HepG2 (cell line): ENCODE measurements at regions not wholly inside any gene's neighbourhood (a gene's known extent, or its start where the extent isn't known, plus 50 kb on each side); places are given as distances from the start of the nearest gene placed in this dataset.

Source experiments
- ATF5 ChIP-seq: sonication (generic); formaldehyde crosslinking; IDR thresholded peaks from 2 replicates; pipeline ENCODE4 v1.4.0; 2020; ENCODE audit warnings: mild to moderate bottlenecking, low read depth, missing genetic modification reagents
- CCDC6 ChIP-seq: sonication (generic); formaldehyde crosslinking; IDR thresholded peaks from 2 replicates; pipeline ENCODE4 v1.8.1; 2022; ENCODE audit warnings: mild to moderate bottlenecking, missing genetic modification reagents, moderate library complexity
- FOXA3 ChIP-seq: IDR thresholded peaks from 2 replicates; pipeline ENCODE4 v1.6.1; 2016; ENCODE audit warnings: missing genetic modification reagents, missing compliant biosample characterization
- GRHL1 ChIP-seq: sonication (generic); formaldehyde crosslinking; conservative IDR thresholded peaks from 2 replicates; pipeline ENCODE4 v1.8.0; 2022; ENCODE audit warnings: missing genetic modification reagents
- HBP1 ChIP-seq: IDR thresholded peaks from 2 replicates; pipeline ENCODE4 v1.6.1; 2016; ENCODE audit warnings: low read depth, control low read depth
- HMGXB3 ChIP-seq: sonication (generic); formaldehyde crosslinking; IDR thresholded peaks from 2 replicates; pipeline ENCODE4 v1.4.0; 2020; ENCODE audit warnings: missing genetic modification reagents, borderline replicate concordance
- KLF9 ChIP-seq: IDR thresholded peaks from 2 replicates; pipeline ENCODE4 v1.6.1; 2016; ENCODE audit warnings: low read depth
- MED1 ChIP-seq: sonication (generic); formaldehyde crosslinking; IDR thresholded peaks from 2 replicates; pipeline ENCODE4 v1.4.0; 2020; ENCODE audit warnings: missing genetic modification reagents
- POGK ChIP-seq: sonication (generic); formaldehyde crosslinking; conservative IDR thresholded peaks from 2 replicates; pipeline ENCODE4 v1.8.0; 2022; ENCODE audit warnings: mild to moderate bottlenecking, moderate library complexity, missing genetic modification reagents
- RERE ChIP-seq: IDR thresholded peaks from 2 replicates; pipeline ENCODE4 v1.6.1; 2016; ENCODE audit warnings: low read depth, missing genetic modification reagents, missing compliant biosample characterization
- SRF ChIP-seq: IDR thresholded peaks from 2 replicates; pipeline ENCODE4 v1.6.1; 2011; ENCODE audit warnings: mild to moderate bottlenecking, low read depth, low read length, moderate library complexity
- TCF7 ChIP-seq: sonication (generic); IDR thresholded peaks from 2 replicates; pipeline ENCODE4 v1.6.1; 2016; ENCODE audit warnings: antibody characterized with exemption, low read depth
- WIZ ChIP-seq: sonication (generic); formaldehyde crosslinking; IDR thresholded peaks from 2 replicates; pipeline ENCODE4 v1.5.1; 2020; ENCODE audit warnings: mild to moderate bottlenecking, missing genetic modification reagents
- ZFP36L2 ChIP-seq: sonication (generic); formaldehyde crosslinking; IDR thresholded peaks from 2 replicates; pipeline ENCODE4 v1.4.0; 2020; ENCODE audit warnings: missing genetic modification reagents
- ZNF564 ChIP-seq: sonication (generic); formaldehyde crosslinking; IDR thresholded peaks from 2 replicates; pipeline ENCODE4 v1.8.1; 2023; ENCODE audit warnings: mild to moderate bottlenecking, missing genetic modification reagents

GRCh38 chr2:175461839-175462238, 280.3 kb upstream of the ATP5MC3 start (continued):
- TF ChIP-seq POGK (CRISPR knock-in tag) (no peak), ATF5 (no peak), ZFP36L2 (no peak), SRF (no peak), HBP1 (CRISPR knock-in tag) (no peak), GRHL1 (CRISPR knock-in tag) (no peak), RERE (peak; percentile 74; the same call in 1 of the 2 replicates), MED1 (CRISPR knock-in tag) (peak; percentile 71), WIZ (CRISPR knock-in tag) (no peak), HMGXB3 (CRISPR knock-in tag) (no peak), CCDC6 (CRISPR knock-in tag) (no peak), ZNF564 (CRISPR knock-in tag) (no peak), TCF7 (no peak), KLF9 (CRISPR knock-in tag) (no peak), FOXA3 (CRISPR knock-in tag) (peak; percentile 96)
